C4-2B (cell line): ENCODE measurements at regions not wholly inside any gene's neighbourhood (a gene's known extent, or its start where the extent isn't known, plus 50 kb on each side); places are given as distances from the start of the nearest gene placed in this dataset.

Experiments used
- CTCF ChIP-seq: fragments of 450-650 bp; conservative IDR thresholded peaks from 2 replicates; pipeline ENCODE4 v1.5.1; 2017; ENCODE audit warnings: mild to moderate bottlenecking
- ZFX ChIP-seq: fragments of 450-650 bp; IDR thresholded peaks from 2 replicates; pipeline ENCODE4 v1.6.1; 2017

DNA sequence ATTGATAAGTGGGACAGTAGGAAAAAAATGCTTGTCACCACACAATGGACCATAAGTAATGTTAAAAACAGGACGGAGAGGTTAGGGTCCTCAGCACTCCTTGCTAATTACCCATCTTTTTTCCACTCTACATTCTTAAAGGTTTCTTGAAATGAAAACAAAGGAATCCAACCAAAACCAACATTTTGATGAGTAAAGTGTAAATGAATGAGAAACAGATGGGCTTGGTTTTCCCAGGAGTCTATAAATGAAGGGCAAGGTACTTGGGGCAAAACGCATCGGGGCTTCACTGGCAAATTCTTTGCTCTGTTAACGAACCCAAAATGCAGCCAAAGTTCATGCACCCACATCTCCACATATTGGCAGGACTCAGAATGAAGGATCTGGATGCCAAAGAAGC is 129.2 kb upstream of the BMP4 start:
- no peak for TF ChIP-seq CTCF
- no peak for TF ChIP-seq ZFX
